Astrocyte of the spinal cord (primary cell): ENCODE measurements at regions not wholly inside any gene's neighbourhood (a gene's known extent, or its start where the extent isn't known, plus 50 kb on each side); places are given as distances from the start of the nearest gene placed in this dataset.
"Not testable (repeated sequence)": the region's sequence is repeated elsewhere in the genome, so short reads cannot be mapped to it uniquely, and the experiment has no call there.

Experiments used
- DNase-seq: peaks from one replicate; pipeline ENCODE4 v3.0.0; 2011; ENCODE audit warnings: low read depth, low spot score
- H3K4me3 ChIP-seq: 2 replicates; pipeline ENCODE4 v1.5.1; 2011; ENCODE audit warnings: low read depth, mild to moderate bottlenecking, low read length, moderate library complexity
- CTCF ChIP-seq: IDR thresholded peaks from 2 replicates; pipeline ENCODE4 v1.5.1; 2012; ENCODE audit warnings: low read depth, mild to moderate bottlenecking, low read length, inconsistent platforms
- in situ Hi-C: cut with HindIII; loops from 2 replicates; pipeline ENCODE4 v1.10.0; 2017; ENCODE audit warnings: low sequenced_read_pairs

GRCh38 chr1:30654188-30654587 lies 69.2 kb downstream of the MATN1 start:
- DNase-seq, result no peak
- in situ Hi-C loops, result no loop called here

GRCh38 chr1:30652152-30652841 lies 71.1 kb downstream of the MATN1 start:
- TF ChIP-seq CTCF, result no peak

More at GRCh38 chr1:30654188-30654587, 69.2 kb downstream of the MATN1 start:
- no peak for TF ChIP-seq CTCF
- no peak overlapping the region for H3K4me3 ChIP-seq

GRCh38 chr1:30651395-30651794 lies 72.0 kb downstream of the MATN1 start:
- H3K4me3 ChIP-seq, DNase-seq, in situ Hi-C loops: not testable (repeated sequence)

More at GRCh38 chr1:30652152-30652841, 71.1 kb downstream of the MATN1 start:
- in situ Hi-C loops, result no loop called here
- H3K4me3 ChIP-seq, result no peak overlapping the region
- no peak for DNase-seq

- no peak for TF ChIP-seq CTCF
- DNase-seq, result no peak
- in situ Hi-C loops, result no loop called here
- no peak overlapping the region for H3K4me3 ChIP-seq
Observed at GRCh38 chr1:30650968-30651320, 72.4 kb downstream of the MATN1 start.

GRCh38 chr1:30650038-30650967 lies 73.1 kb downstream of the MATN1 start:
- no peak for DNase-seq
- H3K4me3 ChIP-seq, result no peak overlapping the region
- in situ Hi-C loops, result no loop called here
- no peak for TF ChIP-seq CTCF

GRCh38 chr1:30649321-30649991 lies 73.9 kb downstream of the MATN1 start:
- TF ChIP-seq CTCF, result no peak
- H3K4me3 ChIP-seq, result no peak overlapping the region
- no peak for DNase-seq
- in situ Hi-C loops, result no loop called here
